ENCODE measurements at regions not wholly inside any gene's neighbourhood (a gene's known extent, or its start where the extent isn't known, plus 50 kb on each side); places are given as distances from the start of the nearest gene placed in this dataset.
A peak's percentile ranks its signal among the peaks of the same experiment; 100 is the strongest.

GRCh38 chr14:98634043-98634820 lies 637.8 kb downstream of the BCL11B start:
- no peaks in the 10 kb centered on the region for H3K4me1 Mint-ChIP-seq (ENCODE audit: low read depth in 2 of 2)
- H3K27ac Mint-ChIP-seq: no peak overlapping the region
- no peak for ATAC-seq
- H3K4me3 Mint-ChIP-seq: no peak overlapping the region
- H3K36me3 Mint-ChIP-seq: no peaks in the 10 kb centered on the region
- H3K9me3 Mint-ChIP-seq: no peaks in the 10 kb centered on the region
- DNase-seq (ENCODE audit: low spot score): no peak
- peaks cover 0 to 11% of the 10 kb centered on the region in 2 donors for H3K27me3 Mint-ChIP-seq

- ATAC-seq: no peak
- Mint-ChIP-seq H3K9me3 (no peaks in the 10 kb centered on the region), H3K27ac (no peak overlapping the region), H3K36me3 (no peaks in the 10 kb centered on the region), H3K4me1 (ENCODE audit: low read depth in 2 of 2) (no peaks in the 10 kb centered on the region), H3K27me3 (peaks cover 11 to 12% of the 10 kb centered on the region in 2 donors), H3K4me3 (no peak overlapping the region)
- no peak for DNase-seq (ENCODE audit: low spot score)
These were observed 633.6 kb downstream of the BCL11B start for GRCh38 chr14:98638366-98638765.

GRCh38 chr14:98647754-98648153 lies 624.2 kb downstream of the BCL11B start:
- Mint-ChIP-seq H3K27me3 (peaks cover 13 to 21% of the 10 kb centered on the region in 2 donors), H3K27ac (no peak overlapping the region), H3K4me3 (no peak overlapping the region), H3K9me3 (no peaks in the 10 kb centered on the region), H3K36me3 (no peaks in the 10 kb centered on the region), H3K4me1 (ENCODE audit: low read depth in 2 of 2) (no peaks in the 10 kb centered on the region)
- no peak for ATAC-seq
- no peak for DNase-seq (ENCODE audit: low spot score)

DNA sequence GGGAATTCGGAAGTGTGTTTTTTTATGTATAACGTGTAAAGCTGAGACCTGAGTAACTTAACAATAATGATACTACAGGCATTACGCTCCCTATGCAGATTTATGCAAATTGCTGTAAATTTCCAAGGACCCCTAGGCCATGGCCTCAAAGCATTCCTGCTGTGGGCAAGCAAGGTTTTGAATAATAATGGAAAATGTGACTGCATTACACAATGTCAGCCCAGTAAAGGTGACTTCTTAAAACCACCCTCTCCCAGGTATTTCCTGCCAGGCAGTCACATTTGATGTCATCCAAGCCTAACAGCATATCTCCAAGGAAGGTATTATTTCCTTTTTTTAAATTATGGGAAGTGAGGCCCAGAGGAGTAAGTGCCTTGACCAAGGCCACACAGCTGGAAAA lies 621.0 kb downstream of the BCL11B start:
- ATAC-seq (no peak), DNase-seq (ENCODE audit: low spot score) (no peak)
- Mint-ChIP-seq H3K9me3 (peaks cover under 1% of the 10 kb centered on the region), H3K27me3 (peaks cover 10 to 17% of the 10 kb centered on the region in 2 donors), H3K4me3 (no peak overlapping the region), H3K27ac (no peak overlapping the region), H3K4me1 (ENCODE audit: low read depth in 2 of 2) (no peaks in the 10 kb centered on the region), H3K36me3 (peaks cover 11% of the 10 kb centered on the region)

DNA sequence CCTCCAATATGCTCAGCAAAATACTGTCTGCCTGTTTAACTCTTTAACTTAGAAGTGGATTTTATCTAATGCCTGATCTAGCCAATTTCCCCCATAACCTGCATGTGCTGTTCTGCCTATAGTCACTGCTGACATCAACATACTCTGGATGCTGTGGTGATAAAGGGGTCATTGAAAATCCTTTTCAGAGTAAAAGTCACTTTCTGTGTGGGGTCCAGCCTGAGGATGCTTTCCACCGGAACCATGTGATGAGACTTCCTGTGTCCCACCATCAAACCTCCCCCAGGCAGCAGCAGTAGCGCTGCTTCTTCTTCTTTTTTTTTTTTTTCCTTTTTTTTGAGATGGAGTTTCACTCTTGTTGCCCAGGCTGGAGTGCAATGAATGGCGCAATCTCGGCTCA lies 607.0 kb downstream of the BCL11B start:
- DNase-seq (ENCODE audit: low spot score) (no peak), ATAC-seq (no peak)
- Mint-ChIP-seq H3K9me3 (no peaks in the 10 kb centered on the region), H3K4me1 (ENCODE audit: low read depth in 2 of 2) (peaks cover 0 to 4% of the 10 kb centered on the region in 2 donors), H3K36me3 (no peaks in the 10 kb centered on the region), H3K4me3 (no peak overlapping the region), H3K27ac (no peak overlapping the region), H3K27me3 (peaks cover 18 to 35% of the 10 kb centered on the region in 2 donors)

GRCh38 chr14:98666545-98666944 lies 605.5 kb downstream of the BCL11B start:
- no peaks in the 10 kb centered on the region for H3K36me3 Mint-ChIP-seq

DNA sequence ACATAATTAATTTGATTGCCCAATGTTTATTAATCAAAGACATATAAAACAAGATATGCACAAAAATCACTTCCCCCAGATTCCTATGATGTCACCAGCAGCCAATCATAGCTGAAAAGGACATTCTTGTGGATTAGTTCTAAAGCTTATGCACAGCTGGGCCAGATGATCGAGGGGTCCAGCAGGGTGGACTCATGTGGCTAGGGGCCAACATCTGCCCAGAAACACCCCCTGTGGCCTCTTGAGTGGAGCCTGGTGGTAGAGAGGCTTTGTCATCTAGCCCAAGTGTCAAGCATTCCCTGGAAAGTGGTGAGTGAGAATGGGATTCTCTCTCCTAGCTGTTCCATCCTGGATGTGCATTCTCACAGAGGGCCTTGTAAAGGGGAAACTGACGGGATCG lies 590.0 kb downstream of the BCL11B start:
- H3K36me3 Mint-ChIP-seq: peaks cover 11% of the 10 kb centered on the region
- ATAC-seq (no peak), DNase-seq (ENCODE audit: low spot score) (no peak)
- no peak overlapping the region for H3K27ac Mint-ChIP-seq
- H3K4me3 Mint-ChIP-seq: no peak overlapping the region
- no peaks in the 10 kb centered on the region for H3K4me1 Mint-ChIP-seq (ENCODE audit: low read depth in 2 of 2)
- H3K9me3 Mint-ChIP-seq: no peaks in the 10 kb centered on the region
- H3K27me3 Mint-ChIP-seq: peaks cover 14 to 16% of the 10 kb centered on the region in 2 donors

More at GRCh38 chr14:98666545-98666944, 605.5 kb downstream of the BCL11B start:
- DNase-seq (ENCODE audit: low spot score) (no peak), ATAC-seq (no peak)
- Mint-ChIP-seq H3K4me3 (no peak overlapping the region), H3K4me1 (ENCODE audit: low read depth in 2 of 2) (peaks cover 0 to 4% of the 10 kb centered on the region in 2 donors), H3K9me3 (no peaks in the 10 kb centered on the region), H3K27ac (no peak overlapping the region), H3K27me3 (peaks cover 23 to 31% of the 10 kb centered on the region in 2 donors)

DNA sequence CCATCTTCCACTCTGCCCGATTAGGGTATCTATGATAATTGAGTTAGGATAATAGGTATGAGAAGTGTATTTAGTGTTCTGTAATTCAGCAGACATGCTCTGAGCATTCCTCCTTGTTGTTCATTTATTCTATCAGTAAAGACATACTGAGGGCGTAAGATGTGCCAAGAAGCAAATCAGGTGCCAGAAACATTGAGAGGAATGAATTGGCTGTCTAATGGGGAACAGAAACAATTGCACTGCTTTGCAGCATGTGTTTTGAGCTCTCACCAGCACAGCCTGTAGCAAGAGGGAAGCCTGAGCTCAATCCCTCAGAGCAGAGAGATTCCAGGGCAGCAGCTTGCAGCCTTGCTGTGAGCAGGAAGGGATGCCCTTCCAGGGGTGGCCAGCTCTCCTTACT lies 589.3 kb downstream of the BCL11B start:
- Mint-ChIP-seq H3K4me1 (ENCODE audit: low read depth in 2 of 2) (no peaks in the 10 kb centered on the region), H3K27me3 (peaks cover 8 to 14% of the 10 kb centered on the region in 2 donors), H3K36me3 (peaks cover 6% of the 10 kb centered on the region), H3K27ac (no peak overlapping the region), H3K9me3 (no peaks in the 10 kb centered on the region), H3K4me3 (no peak overlapping the region)
- ATAC-seq: no peak
- no peak for DNase-seq (ENCODE audit: low spot score)

DNA sequence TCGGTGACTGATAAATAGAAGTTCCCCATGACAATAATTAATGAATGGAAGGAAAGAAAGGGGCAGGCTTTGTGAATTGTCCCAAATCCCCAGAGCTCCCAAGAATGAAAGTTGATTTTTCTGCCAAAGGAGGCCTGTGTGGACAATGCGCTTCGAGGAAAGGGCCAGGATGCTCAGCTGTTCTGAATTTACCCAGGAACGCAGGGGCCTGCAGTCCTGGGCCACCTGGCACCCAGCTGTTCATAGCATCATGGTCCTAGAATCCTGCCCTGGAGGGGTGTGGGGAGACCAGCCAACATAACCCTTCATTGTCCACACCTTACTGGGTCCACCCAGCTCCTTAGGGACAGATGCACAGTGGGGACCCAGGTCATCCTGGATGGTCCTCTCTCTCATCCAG lies 587.5 kb downstream of the BCL11B start:
- peaks cover 0 to 8% of the 10 kb centered on the region in 2 donors for H3K27me3 Mint-ChIP-seq
- H3K27ac Mint-ChIP-seq: no peak overlapping the region

DNA sequence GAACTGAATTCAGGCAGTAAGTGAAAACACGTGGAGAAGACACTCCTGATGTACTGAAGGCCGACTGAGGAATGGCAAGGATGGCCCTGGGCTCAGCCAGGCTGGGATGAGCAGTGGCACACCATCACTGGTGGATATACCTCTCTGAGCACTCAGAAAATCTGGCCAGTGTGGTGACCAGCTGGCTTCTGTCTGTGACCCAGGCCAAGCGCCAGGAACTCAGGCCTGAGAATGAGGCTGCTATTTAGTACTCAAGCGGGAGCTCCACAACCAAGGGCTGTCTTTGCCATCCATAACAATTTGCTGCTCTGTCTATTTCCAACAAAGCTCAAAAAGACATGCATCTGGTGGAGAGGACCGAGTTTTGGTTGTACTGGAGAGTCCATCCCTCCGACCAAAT lies 586.3 kb downstream of the BCL11B start:
- H3K27me3 Mint-ChIP-seq: peaks cover 0 to 2% of the 10 kb centered on the region in 2 donors
- DNase-seq (ENCODE audit: low spot score): no peak
- H3K4me1 Mint-ChIP-seq (ENCODE audit: low read depth in 2 of 2): no peaks in the 10 kb centered on the region
- no peaks in the 10 kb centered on the region for H3K36me3 Mint-ChIP-seq
- H3K4me3 Mint-ChIP-seq: no peak overlapping the region
- no peak for ATAC-seq
- no peaks in the 10 kb centered on the region for H3K9me3 Mint-ChIP-seq
- no peak overlapping the region for H3K27ac Mint-ChIP-seq

More for the DNA sequence above, 587.5 kb downstream of the BCL11B start:
- DNase-seq (ENCODE audit: low spot score): no peak
- no peak for ATAC-seq
- Mint-ChIP-seq H3K36me3 (no peaks in the 10 kb centered on the region), H3K4me1 (ENCODE audit: low read depth in 2 of 2) (no peaks in the 10 kb centered on the region), H3K9me3 (no peaks in the 10 kb centered on the region), H3K4me3 (no peak overlapping the region)

GRCh38 chr14:98688446-98688845 lies 583.6 kb downstream of the BCL11B start:
- ATAC-seq (no peak), DNase-seq (ENCODE audit: low spot score) (no peak)
- H3K9me3 Mint-ChIP-seq: no peaks in the 10 kb centered on the region
- H3K4me3 Mint-ChIP-seq: no peak overlapping the region
- no peaks in the 10 kb centered on the region for H3K4me1 Mint-ChIP-seq (ENCODE audit: low read depth in 2 of 2)
- peaks cover 0 to 2% of the 10 kb centered on the region in 2 donors for H3K27me3 Mint-ChIP-seq
- H3K36me3 Mint-ChIP-seq: no peaks in the 10 kb centered on the region
- H3K27ac Mint-ChIP-seq: no peak overlapping the region

- H3K9me3 Mint-ChIP-seq: no peaks in the 10 kb centered on the region
- ATAC-seq (no peak), DNase-seq (ENCODE audit: low spot score) (no peak)
- no peak overlapping the region for H3K4me3 Mint-ChIP-seq
- no peaks in the 10 kb centered on the region for H3K27me3 Mint-ChIP-seq
- H3K27ac Mint-ChIP-seq: no peak overlapping the region
- no peaks in the 10 kb centered on the region for H3K36me3 Mint-ChIP-seq
- no peaks in the 10 kb centered on the region for H3K4me1 Mint-ChIP-seq (ENCODE audit: low read depth in 2 of 2)
These were observed 582.0 kb downstream of the BCL11B start for GRCh38 chr14:98689951-98690350.

GRCh38 chr14:98692832-98693231 lies 579.2 kb downstream of the BCL11B start:
- no peak overlapping the region for H3K4me3 Mint-ChIP-seq
- ATAC-seq: peak; percentile 81 to 91

DNA sequence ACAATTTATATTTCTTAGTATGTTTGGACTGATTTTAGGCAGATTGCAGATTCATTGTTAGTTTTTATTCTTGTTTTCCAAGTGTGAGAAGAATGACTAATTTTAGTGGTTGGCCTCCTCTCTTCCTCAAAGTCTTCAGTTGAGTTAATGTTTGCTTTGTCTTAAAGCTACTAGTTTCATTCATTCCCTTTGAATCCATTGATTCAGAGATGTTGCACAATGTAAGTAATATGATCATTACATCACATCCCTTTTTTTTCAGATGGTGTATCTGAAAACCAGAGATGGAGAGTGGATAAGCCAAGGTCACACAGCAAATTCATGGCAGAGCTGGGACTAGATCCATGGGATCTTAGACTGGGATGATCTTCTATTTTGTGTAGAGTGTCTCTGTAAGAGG lies 577.5 kb downstream of the BCL11B start:
- Mint-ChIP-seq H3K4me1 (ENCODE audit: low read depth in 2 of 2) (peaks cover 0 to 6% of the 10 kb centered on the region in 2 donors), H3K36me3 (peaks cover 13% of the 10 kb centered on the region), H3K27me3 (peaks cover 6 to 14% of the 10 kb centered on the region in 2 donors), H3K27ac (no peak overlapping the region), H3K4me3 (no peak overlapping the region), H3K9me3 (peaks cover 10% of the 10 kb centered on the region)
- DNase-seq (ENCODE audit: low spot score) (no peak), ATAC-seq (no peak)

More at GRCh38 chr14:98692832-98693231, 579.2 kb downstream of the BCL11B start:
- Mint-ChIP-seq H3K9me3 (peaks cover 10% of the 10 kb centered on the region), H3K36me3 (peaks cover 13% of the 10 kb centered on the region), H3K27me3 (peaks cover 6 to 14% of the 10 kb centered on the region in 2 donors), H3K4me1 (ENCODE audit: low read depth in 2 of 2) (peaks cover 0 to 6% of the 10 kb centered on the region in 2 donors), H3K27ac (no peak overlapping the region)
- DNase-seq (ENCODE audit: low spot score): no peak

Data from natural killer cell treated with Interleukin-12 subunit alpha and Interleukin-12 subunit beta and Interleukin-15 and Interleukin-18, amount 100 ng/mL, for 72 hours (primary cell).